Left cardiac atrium (tissue), 4 donors: ENCODE measurements at regions not wholly inside any gene's neighbourhood (a gene's known extent, or its start where the extent isn't known, plus 50 kb on each side); places are given as distances from the start of the nearest gene placed in this dataset.

ENCODE experiments used
- ATAC-seq, 2 donors: fragments of 200-7000 bp; cut with Tn5 transposase; one replicate each; pipeline ENCODE4 v1.9.1; 2020; ENCODE audit warnings: mild to moderate bottlenecking in 2 of 2, moderate library complexity in 2 of 2
- DNase-seq: peaks from one replicate; pipeline ENCODE4 v3.0.0-alpha.2; 2020
- intact Hi-C, 2 donors: fragments of 100-400 bp; cut with DNase I; formaldehyde crosslinking; loops; one replicate each; pipeline versions ENCODE4 v1.14.1 to v1.15.1; 2022 to 2023
- donor health status: DM: no; HTN: yes; CAD: no.
- donor health status: DM: no; HTN: yes; CAD: no; lungs with severe emphysema.
- donor health status: DM: yes; HTN: yes; CAD: no.
- donor health status: Dilated cardiomyopathy.

- intact Hi-C loops: no loop called here
- no peak for DNase-seq
- no peak for ATAC-seq
Observed at GRCh38 chr4:134364928-134365327, 163.3 kb upstream of the PABPC4L start.

- ATAC-seq (no peak), DNase-seq (no peak)
- intact Hi-C loops: no loop called here
Observed at GRCh38 chr4:134345244-134345643, 143.7 kb upstream of the PABPC4L start.

- ATAC-seq: no peak
- DNase-seq: no peak
- intact Hi-C loops: no loop called here
Observed at GRCh38 chr4:134343656-134344055, 142.1 kb upstream of the PABPC4L start.

- DNase-seq (no peak), ATAC-seq (no peak)
- intact Hi-C loops: no loop called here
Observed at GRCh38 chr4:134343081-134343480, 141.5 kb upstream of the PABPC4L start.

GRCh38 chr4:134337574-134337973, 136.0 kb upstream of the PABPC4L start:
- ATAC-seq (no peak), DNase-seq (no peak)
- intact Hi-C loops: no loop called here

GRCh38 chr4:134328741-134329140, 127.2 kb upstream of the PABPC4L start:
- intact Hi-C loops: no loop called here
- DNase-seq (no peak), ATAC-seq (no peak)

- DNase-seq (no peak), ATAC-seq (no peak)
- intact Hi-C loops: no loop called here
Observed at GRCh38 chr4:134327274-134328122, 125.9 kb upstream of the PABPC4L start.

GRCh38 chr4:134326866-134327265, 125.3 kb upstream of the PABPC4L start:
- intact Hi-C loops: no loop called here
- ATAC-seq (no peak), DNase-seq (no peak)

- no peak for DNase-seq
- ATAC-seq: no peak
- intact Hi-C loops: no loop called here
Observed at GRCh38 chr4:134324179-134324578, 122.6 kb upstream of the PABPC4L start.

- intact Hi-C loops: no loop called here
- ATAC-seq: no peak
- DNase-seq: no peak
Observed at GRCh38 chr4:134320048-134320447, 118.5 kb upstream of the PABPC4L start.

GRCh38 chr4:134313591-134313990, 112.0 kb upstream of the PABPC4L start:
- ATAC-seq (no peak), DNase-seq (no peak)
- intact Hi-C loops: no loop called here

- intact Hi-C loops: no loop called here
- DNase-seq (no peak), ATAC-seq (no peak)
Observed at GRCh38 chr4:134309715-134310114, 108.1 kb upstream of the PABPC4L start.

- ATAC-seq (no peak), DNase-seq (no peak)
- intact Hi-C loops: no loop called here
Observed at GRCh38 chr4:134308910-134309309, 107.3 kb upstream of the PABPC4L start.

GRCh38 chr4:134298313-134298712, 96.7 kb upstream of the PABPC4L start:
- intact Hi-C loops: no loop called here
- no peak for DNase-seq
- no peak for ATAC-seq

- intact Hi-C loops: no loop called here
- no peak for ATAC-seq
- no peak for DNase-seq
Observed at GRCh38 chr4:134297765-134298164, 96.2 kb upstream of the PABPC4L start.

GRCh38 chr4:134282680-134283079, 81.1 kb upstream of the PABPC4L start:
- DNase-seq (no peak), ATAC-seq (no peak)
- intact Hi-C loops: no loop called here

GRCh38 chr4:134278675-134279074, 77.1 kb upstream of the PABPC4L start:
- no peak for DNase-seq
- ATAC-seq: no peak
- intact Hi-C loops: no loop called here

- intact Hi-C loops: no loop called here
- DNase-seq (no peak), ATAC-seq (no peak)
Observed at GRCh38 chr4:134276476-134276875, 74.9 kb upstream of the PABPC4L start.

GRCh38 chr4:134260126-134260525, 58.5 kb upstream of the PABPC4L start:
- ATAC-seq (no peak), DNase-seq (no peak)
- intact Hi-C loops: no loop called here
